ENCODE measurements at regions not wholly inside any gene's neighbourhood (a gene's known extent, or its start where the extent isn't known, plus 50 kb on each side); places are given as distances from the start of the nearest gene placed in this dataset.

GRCh38 chr5:15393146-15393545, 106.8 kb upstream of the FBXL7 start:
- no peak for TF ChIP-seq CTCF (IDR thresholded peaks at IDR 0.05)
- TF ChIP-seq POLR2A (IDR thresholded peaks at IDR 0.05) = no peak

Measured in testis (tissue), 2 donors.